NOMO-1 treated with DMSO at 0.1 percent for 48 hours (cell line): ENCODE measurements at regions not wholly inside any gene's neighbourhood (a gene's known extent, or its start where the extent isn't known, plus 50 kb on each side); places are given as distances from the start of the nearest gene placed in this dataset.
"Not testable (repeated sequence)": the region's sequence is repeated elsewhere in the genome, so short reads cannot be mapped to it uniquely, and the experiment has no call there.

ENCODE experiments used
- DNase-seq: peaks from one replicate; lab custom pipeline; 2025; ENCODE audit not compliant: unreplicated experiment; lab: John Stamatoyannopoulos, UW

DNA sequence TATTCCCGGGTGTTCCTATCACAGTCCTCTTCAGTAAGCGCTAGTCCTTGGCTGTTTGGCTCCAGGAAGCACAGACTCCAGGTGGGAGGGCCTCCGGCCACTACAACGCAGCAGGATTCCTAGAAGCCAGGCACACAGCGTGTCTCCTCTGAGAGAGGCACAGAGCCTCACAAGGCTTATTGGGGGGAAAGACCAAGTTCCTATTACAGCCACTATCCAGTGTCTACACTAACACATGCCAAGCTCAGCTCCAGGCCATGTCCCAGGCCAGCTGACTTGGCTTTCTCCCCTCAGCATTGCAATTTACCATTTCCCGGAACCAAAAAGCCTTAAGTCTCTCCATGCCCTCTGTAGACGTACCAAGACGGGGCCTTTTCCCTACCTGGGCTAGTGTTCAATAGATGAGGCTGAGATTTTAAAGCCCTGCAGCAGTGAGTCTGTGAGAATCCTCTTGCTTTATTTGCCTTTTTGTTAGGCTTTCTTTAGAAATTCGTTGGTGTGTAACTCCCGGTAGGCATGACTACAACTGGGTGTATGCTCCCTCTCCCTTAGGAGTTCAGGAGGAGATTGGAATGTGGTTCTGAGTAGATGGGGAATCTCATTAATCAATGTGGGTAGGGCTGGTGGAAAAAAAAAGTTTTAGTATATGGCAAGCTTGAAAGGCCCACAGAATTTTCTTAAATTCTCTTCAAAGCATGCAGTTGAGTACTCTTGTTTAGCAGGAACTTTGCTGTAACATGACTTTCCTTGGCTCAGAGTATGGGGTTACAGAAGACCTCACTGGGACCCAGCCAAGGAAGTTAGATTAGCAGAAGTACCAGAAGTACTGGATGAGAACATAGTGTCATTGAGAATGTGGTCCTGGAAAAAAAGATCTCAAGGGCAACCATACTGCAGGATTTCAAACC lies 84.3 kb upstream of the SLC1A3 start:
- DNase-seq: no peak

GRCh38 chr5:36522746-36523065 lies 83.7 kb upstream of the SLC1A3 start:
- DNase-seq: no peak

GRCh38 chr5:36523450-36523849 lies 83.0 kb upstream of the SLC1A3 start:
- no peak for DNase-seq

- DNase-seq: no peak
These were observed 82.5 kb upstream of the SLC1A3 start for GRCh38 chr5:36523926-36524325.

GRCh38 chr5:36526537-36526936 lies 79.9 kb upstream of the SLC1A3 start:
- no peak for DNase-seq

DNA sequence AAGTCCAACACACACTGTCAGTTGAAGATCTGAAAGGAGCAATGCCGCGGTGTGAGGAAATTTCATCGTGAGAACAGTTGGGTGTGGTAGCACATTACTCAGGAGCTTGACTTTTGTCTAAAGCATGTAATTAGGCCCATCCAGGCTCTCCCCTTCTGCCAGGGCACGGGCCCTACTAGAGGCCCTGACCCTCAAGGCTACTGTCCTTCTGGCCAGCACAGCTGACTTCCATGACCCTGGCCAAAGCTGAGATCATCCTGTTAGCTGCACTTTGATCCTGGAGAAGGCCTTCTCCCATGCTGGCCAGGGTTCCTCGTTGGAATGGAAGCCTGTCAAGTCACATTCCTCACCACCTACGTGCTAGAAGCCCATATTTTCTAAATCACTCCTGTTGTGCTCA lies 77.8 kb upstream of the SLC1A3 start:
- no peak for DNase-seq

DNA sequence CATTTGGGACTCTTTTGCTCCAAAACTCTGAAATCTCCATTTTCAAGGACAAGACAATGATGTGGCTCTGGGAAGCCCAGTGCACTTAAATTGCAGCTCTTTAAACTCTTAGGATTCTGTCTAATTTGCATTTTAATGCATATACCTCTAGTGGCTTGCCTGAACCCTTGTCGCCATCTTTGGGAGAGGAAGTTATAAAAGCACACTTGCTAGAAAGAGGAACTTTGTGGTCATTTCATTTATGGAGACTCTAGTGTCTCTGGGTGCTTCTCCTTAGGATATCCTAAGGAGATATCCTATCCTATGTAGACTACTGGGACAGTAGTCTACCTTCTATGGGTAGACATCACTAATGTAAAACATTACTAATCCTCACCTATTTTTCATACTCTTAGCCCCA lies 77.3 kb upstream of the SLC1A3 start:
- peak; percentile 93 for DNase-seq

GRCh38 chr5:36530215-36530614 lies 76.2 kb upstream of the SLC1A3 start:
- DNase-seq: no peak

GRCh38 chr5:36531401-36531800 lies 75.0 kb upstream of the SLC1A3 start:
- DNase-seq: peak; percentile 60

- DNase-seq: no peak
These were observed 71.0 kb upstream of the SLC1A3 start for GRCh38 chr5:36535378-36535777.

- no peak for DNase-seq
These were observed 70.4 kb upstream of the SLC1A3 start for GRCh38 chr5:36535859-36536615.

DNA sequence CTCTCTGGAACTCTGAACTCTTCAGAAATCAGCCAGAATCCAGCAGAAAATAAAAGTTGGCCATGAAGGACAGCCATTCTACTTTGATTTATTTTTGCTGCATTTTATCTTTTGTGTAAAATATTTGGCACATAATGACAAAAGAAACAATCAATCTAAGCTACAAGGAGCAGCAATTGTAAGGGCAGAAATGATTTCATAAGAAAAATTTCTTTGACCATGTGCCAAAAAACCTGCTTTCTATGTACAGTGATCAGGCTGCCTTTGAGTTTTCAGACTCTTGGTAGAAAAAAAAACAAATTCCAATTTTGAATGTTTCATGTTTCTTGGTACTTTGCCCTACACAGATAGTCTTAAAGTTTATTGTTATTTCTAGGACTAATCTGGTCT lies 69.8 kb upstream of the SLC1A3 start:
- no peak for DNase-seq

GRCh38 chr5:36537724-36538123 lies 68.7 kb upstream of the SLC1A3 start:
- no peak for DNase-seq

GRCh38 chr5:36552651-36553393 lies 53.6 kb upstream of the SLC1A3 start:
- no peak for DNase-seq

GRCh38 chr5:36555035-36555434 lies 51.4 kb upstream of the SLC1A3 start:
- DNase-seq: not testable (repeated sequence)
